Activated naive CD8-positive, alpha-beta T cell treated with anti-CD3 and anti-CD28 coated beads for 36 hours (primary cell): ENCODE measurements at regions not wholly inside any gene's neighbourhood (a gene's known extent, or its start where the extent isn't known, plus 50 kb on each side); places are given as distances from the start of the nearest gene placed in this dataset.
"Not testable (repeated sequence)": the region's sequence is repeated elsewhere in the genome, so short reads cannot be mapped to it uniquely, and the experiment has no call there.

Experiments used
- DNase-seq: peaks from one replicate; pipeline ENCODE4 v3.0.0; 2021
- H3K27ac Mint-ChIP-seq: one replicate; pipeline ENCODE4 v1.8.0; 2022; ENCODE audit warnings: mild to moderate bottlenecking, moderate library complexity, mixed read lengths
- H3K27me3 Mint-ChIP-seq: one replicate; pipeline ENCODE4 v1.8.0; 2022; ENCODE audit warnings: mild to moderate bottlenecking, mixed read lengths
- H3K36me3 Mint-ChIP-seq: one replicate; pipeline ENCODE4 v1.8.0; 2021; ENCODE audit warnings: mild to moderate bottlenecking, mixed read lengths
- H3K4me1 Mint-ChIP-seq: one replicate; pipeline ENCODE4 v1.8.0; 2021; ENCODE audit warnings: mixed read lengths
- H3K4me3 Mint-ChIP-seq: one replicate; pipeline ENCODE4 v1.8.0; 2022; ENCODE audit warnings: mild to moderate bottlenecking, moderate library complexity, mixed read lengths
- H3K9me3 Mint-ChIP-seq: one replicate; pipeline ENCODE4 v1.8.0; 2022; ENCODE audit warnings: mixed read lengths

DNA sequence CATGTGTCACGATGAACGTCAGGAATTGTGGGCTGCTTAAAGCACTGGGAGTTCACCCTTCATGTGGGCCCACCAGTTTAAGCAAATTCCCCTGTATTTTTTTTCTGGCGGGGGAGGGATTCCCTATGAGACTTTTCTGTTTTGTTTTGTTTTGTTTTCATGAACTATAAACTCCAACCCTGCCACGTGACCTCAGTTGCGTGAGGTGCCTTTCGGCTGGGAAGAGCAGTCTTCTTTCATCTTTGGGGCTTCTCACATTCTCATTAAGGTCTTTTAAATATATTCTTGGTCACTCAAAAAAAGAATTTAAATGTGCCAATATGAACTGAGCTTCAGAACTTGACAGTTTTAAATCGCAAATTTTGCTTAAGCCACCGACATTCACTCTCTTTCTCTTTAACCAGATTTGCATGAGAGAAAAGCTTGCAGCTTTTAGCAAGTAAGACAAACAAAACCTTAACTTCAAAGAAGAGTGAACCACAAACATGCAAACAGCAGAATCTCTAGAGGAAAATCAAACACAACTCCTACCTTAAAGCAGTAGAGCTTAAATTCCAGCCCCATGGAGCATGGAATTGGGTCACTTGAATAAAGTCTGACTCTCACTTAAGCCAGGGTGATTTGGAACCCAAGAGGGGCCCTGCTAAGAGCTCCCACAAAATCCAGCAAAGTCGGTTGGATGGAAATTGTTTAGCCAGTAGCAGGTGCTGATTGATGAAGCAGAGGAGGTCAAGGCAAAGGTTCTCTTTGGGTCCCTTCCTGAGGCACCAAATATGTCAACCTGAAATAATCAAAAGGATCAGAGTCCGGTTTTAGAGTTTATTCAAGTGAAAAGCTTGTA is 699.8 kb upstream of the GBE1 start:
- Mint-ChIP-seq H3K27me3 (no peaks in the 10 kb centered on the region), H3K36me3 (no peaks in the 10 kb centered on the region), H3K27ac (no peak overlapping the region), H3K4me3 (no peak overlapping the region), H3K4me1 (no peaks in the 10 kb centered on the region), H3K9me3 (peaks cover 4% of the 10 kb centered on the region)
- no peak for DNase-seq

DNA sequence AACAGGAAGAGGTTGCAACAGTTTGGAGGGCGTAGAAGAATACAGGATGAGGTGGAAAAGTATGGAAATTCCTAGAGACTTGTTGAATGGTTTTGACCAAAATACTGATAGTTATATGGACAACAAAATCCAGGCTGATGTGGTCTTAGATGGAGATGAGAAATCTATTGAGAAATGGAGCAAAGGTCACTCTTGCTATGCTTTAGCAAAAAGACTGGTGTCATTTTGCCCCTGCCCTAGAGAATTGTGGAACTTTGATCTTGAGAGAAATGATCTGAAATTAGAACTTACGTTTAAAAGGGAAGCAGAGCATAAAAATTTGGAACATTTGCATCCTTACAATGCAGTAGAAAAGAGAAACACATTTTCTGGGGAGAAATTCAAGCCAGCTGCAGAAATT is 686.9 kb upstream of the GBE1 start:
- peaks cover 16% of the 10 kb centered on the region for H3K9me3 Mint-ChIP-seq
- H3K27me3 Mint-ChIP-seq = no peaks in the 10 kb centered on the region
- no peaks in the 10 kb centered on the region for H3K4me1 Mint-ChIP-seq
- H3K27ac Mint-ChIP-seq = no peak overlapping the region
- no peak for DNase-seq
- H3K36me3 Mint-ChIP-seq = no peaks in the 10 kb centered on the region
- no peak overlapping the region for H3K4me3 Mint-ChIP-seq

DNA sequence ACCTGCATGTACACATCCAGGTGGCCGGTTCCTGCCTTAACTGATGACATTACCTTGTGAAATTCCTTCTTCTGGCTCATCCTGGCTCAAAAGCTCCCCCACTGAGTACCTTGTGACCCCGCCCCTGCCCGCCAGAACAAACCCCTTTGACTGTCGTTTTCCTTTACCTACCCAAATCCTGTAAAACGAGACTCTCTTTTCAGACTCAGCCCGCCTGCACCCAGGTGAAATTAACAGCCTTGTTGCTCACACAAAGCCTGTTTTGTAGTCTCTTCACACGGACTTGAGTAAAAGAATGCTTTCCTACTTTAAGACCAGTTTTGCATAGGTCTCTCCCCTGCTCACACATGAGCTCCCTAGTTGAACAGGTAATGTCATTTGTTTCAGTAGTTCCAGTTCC is 667.4 kb upstream of the GBE1 start:
- not testable (repeated sequence) for DNase-seq, H3K9me3 Mint-ChIP-seq, H3K27ac Mint-ChIP-seq

DNA sequence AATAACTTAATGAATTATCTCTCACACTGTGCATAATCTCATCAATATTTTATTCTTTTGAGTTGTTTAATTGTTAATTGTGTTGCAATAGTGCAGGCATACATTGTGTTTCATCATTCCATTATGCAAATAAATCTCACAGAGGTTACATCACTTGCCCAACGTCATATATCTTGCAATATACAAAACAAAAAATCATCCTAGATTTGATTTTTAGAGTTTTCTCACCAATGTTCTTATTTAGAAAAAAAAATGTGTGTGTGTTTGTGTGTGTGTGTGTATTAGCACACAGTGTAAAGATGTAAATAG is 662.5 kb upstream of the GBE1 start:
- Mint-ChIP-seq H3K9me3 (peaks cover 3% of the 10 kb centered on the region), H3K4me3 (no peak overlapping the region), H3K36me3 (no peaks in the 10 kb centered on the region), H3K27me3 (no peaks in the 10 kb centered on the region), H3K4me1 (no peaks in the 10 kb centered on the region), H3K27ac (no peak overlapping the region)
- DNase-seq = no peak

More for the DNA sequence above, 667.4 kb upstream of the GBE1 start:
- not testable (repeated sequence) for H3K4me1 Mint-ChIP-seq, H3K4me3 Mint-ChIP-seq, H3K27me3 Mint-ChIP-seq, H3K36me3 Mint-ChIP-seq

DNA sequence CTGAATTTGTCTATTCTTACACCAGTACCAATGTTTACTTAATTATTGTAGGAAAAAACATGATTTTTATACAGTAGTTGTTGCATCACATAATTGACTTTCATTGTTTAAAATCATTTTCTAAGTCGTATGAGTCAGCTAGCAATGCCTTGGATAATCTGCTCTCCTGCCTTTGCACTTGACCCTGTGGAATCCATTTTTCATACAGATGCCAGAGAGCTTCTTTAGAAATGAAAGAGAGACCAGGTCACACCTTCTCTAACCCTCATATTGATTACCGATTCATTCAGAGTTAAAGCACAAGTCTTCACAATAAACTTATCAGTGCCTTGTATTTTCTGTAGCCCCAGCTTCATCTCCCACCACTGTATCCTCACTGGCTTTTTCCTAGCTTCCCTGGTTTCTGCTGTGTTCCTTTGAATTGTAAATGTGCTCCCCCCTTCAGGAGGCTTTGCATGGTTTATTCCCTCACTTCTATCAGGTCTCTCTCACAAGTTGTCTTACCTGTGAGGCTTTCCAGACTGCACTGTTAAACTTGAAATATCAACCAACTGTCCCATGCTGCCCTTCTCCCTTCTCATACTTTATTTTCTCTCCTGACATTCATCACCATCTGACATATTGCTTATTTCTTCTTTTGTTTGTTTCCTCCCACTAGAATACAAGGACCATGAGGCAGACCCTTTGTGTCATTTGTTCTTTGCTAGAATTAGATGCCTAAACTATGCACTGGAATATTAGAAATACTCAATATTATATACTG is 662.0 kb upstream of the GBE1 start:
- H3K27me3 Mint-ChIP-seq = no peaks in the 10 kb centered on the region
- no peaks in the 10 kb centered on the region for H3K36me3 Mint-ChIP-seq
- H3K27ac Mint-ChIP-seq = no peak overlapping the region
- peaks cover 3% of the 10 kb centered on the region for H3K9me3 Mint-ChIP-seq
- no peaks in the 10 kb centered on the region for H3K4me1 Mint-ChIP-seq
- no peak overlapping the region for H3K4me3 Mint-ChIP-seq
- DNase-seq = no peak

DNA sequence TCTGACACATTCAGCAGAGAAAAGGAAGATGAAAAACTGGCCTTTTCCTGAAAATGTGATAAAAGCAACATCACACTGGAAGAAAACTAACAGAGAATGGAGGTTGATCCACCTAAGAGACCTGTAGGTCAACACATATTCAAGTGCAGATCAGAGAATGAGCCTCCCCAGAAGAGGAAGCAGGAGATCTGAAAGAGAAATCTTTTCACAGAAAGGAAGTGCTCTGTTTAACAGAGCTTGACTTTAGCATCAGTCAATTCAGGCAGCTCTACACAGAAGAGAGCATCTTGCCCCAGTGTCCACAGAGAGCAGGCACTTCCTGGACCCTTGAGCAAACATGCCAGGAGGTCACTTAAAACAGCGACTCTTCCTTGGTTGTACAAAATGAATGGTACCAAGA is 655.4 kb upstream of the GBE1 start:
- Mint-ChIP-seq H3K27ac (no peak overlapping the region), H3K27me3 (no peaks in the 10 kb centered on the region), H3K4me3 (no peak overlapping the region), H3K36me3 (no peaks in the 10 kb centered on the region), H3K9me3 (peaks cover 7% of the 10 kb centered on the region), H3K4me1 (no peaks in the 10 kb centered on the region)
- DNase-seq = no peak

DNA sequence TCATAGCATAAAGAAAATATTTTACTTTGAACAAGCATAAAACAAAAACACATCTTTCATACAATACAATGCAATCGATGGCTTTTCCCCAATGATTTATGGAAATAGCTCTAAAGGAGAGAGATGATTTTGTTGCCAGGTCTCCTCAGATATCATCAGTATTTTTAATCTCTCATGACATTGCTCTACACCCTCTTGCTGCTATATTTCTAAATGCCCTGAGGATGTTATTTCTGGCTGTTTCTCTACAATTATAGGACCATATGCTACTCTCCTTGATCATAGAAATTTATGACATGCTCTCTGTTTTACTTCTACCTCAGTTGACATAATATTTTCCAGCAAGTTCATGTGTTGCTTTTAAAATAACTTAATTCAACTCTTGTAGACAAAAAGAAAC is 654.9 kb upstream of the GBE1 start:
- Mint-ChIP-seq H3K27me3 (no peaks in the 10 kb centered on the region), H3K36me3 (no peaks in the 10 kb centered on the region), H3K4me3 (no peak overlapping the region), H3K9me3 (peaks cover 7% of the 10 kb centered on the region), H3K4me1 (no peaks in the 10 kb centered on the region), H3K27ac (no peak overlapping the region)
- DNase-seq = no peak

DNA sequence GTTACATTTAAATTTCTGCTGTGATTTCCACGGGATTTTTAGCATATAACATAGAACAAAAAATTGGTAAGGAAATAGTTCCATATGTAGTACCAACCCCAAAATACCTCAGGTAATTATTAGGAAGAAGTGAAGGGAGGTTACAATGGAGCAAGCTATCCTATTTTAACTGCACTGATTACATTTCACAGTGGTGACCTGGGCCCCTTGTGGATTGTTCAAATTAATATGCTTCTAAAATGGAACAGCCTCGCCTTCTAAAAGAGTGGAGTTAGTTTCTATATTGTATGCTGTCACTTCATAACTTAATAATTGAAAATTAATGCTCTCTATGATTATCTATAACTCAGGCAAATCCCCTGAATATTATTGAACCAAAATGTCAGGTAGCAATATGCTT is 651.7 kb upstream of the GBE1 start:
- DNase-seq = no peak
- no peaks in the 10 kb centered on the region for H3K4me1 Mint-ChIP-seq
- no peak overlapping the region for H3K4me3 Mint-ChIP-seq
- peaks cover 5% of the 10 kb centered on the region for H3K9me3 Mint-ChIP-seq
- no peaks in the 10 kb centered on the region for H3K27me3 Mint-ChIP-seq
- H3K27ac Mint-ChIP-seq = no peak overlapping the region
- H3K36me3 Mint-ChIP-seq = no peaks in the 10 kb centered on the region

DNA sequence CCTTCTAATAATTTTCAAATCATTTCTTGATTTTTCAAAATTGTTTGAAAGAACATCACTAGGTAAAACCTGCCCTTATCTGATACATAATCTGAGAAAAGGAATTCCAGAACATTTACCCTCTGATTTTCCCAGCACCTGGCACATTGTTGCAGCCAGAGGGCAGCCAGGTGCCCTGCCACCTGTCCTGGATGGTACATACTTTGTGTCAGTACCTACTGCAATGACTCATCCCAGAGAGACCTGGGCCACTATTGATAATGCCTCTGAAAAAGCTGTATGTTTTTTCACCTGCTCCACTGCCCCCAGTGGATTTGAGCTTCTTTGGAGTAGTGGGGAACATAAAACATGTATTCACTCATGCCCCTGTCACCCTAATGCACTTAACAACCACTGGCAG is 648.9 kb upstream of the GBE1 start:
- H3K27me3 Mint-ChIP-seq = no peaks in the 10 kb centered on the region
- H3K27ac Mint-ChIP-seq = no peak overlapping the region
- no peaks in the 10 kb centered on the region for H3K4me1 Mint-ChIP-seq
- no peaks in the 10 kb centered on the region for H3K36me3 Mint-ChIP-seq
- H3K9me3 Mint-ChIP-seq = peaks cover 8% of the 10 kb centered on the region
- no peak overlapping the region for H3K4me3 Mint-ChIP-seq
- no peak for DNase-seq

DNA sequence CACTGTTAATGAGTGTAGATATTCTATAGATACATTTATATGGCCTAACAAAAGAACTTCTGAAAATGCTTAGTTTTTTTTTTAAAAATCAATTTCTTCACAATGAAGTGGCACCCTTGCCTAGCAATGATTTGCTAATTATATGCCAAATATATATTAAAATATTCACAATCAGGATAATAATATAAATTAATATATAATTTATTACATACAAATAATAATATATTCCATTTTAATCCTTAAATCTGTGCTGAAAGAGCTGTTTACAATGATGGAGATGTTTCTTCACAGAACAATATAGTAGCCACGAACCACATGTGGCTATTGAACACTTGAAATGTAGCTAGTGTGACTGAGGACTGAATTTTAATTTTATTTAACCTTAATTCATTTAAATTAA is 648.4 kb upstream of the GBE1 start:
- no peak for DNase-seq
- Mint-ChIP-seq H3K36me3 (no peaks in the 10 kb centered on the region), H3K27me3 (no peaks in the 10 kb centered on the region), H3K4me1 (no peaks in the 10 kb centered on the region), H3K4me3 (no peak overlapping the region), H3K27ac (no peak overlapping the region), H3K9me3 (peaks cover 8% of the 10 kb centered on the region)

DNA sequence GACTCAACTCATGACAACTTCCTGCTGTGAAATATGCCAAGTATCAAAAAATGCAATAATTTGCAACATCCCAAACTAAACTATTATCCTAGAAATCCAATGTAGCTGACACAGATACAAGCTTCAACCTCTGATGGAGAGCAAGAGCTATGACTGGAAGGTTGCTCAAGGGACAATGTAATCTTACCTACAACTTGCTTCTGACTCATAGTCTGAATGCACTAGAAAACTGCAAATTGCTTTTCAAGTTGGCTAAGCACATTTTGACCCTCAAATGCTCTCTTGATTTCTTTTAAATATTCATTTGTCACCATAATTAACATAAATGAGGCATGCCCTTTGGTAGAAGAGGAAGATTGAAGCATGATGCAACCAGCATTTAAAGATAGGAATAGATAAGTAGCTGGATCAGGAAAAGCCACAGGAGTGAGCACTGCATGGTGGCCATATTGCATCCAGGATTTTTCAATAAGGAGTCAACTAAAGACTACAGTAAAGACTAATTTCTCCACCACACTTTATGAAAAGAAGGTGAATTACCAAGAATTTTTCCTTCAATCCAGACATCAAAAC is 630.8 kb upstream of the GBE1 start:
- H3K4me1 Mint-ChIP-seq = no peaks in the 10 kb centered on the region
- no peaks in the 10 kb centered on the region for H3K36me3 Mint-ChIP-seq
- no peaks in the 10 kb centered on the region for H3K27me3 Mint-ChIP-seq
- H3K4me3 Mint-ChIP-seq = no peak overlapping the region
- H3K9me3 Mint-ChIP-seq = peaks cover 4% of the 10 kb centered on the region
- no peak for DNase-seq
- no peak overlapping the region for H3K27ac Mint-ChIP-seq

DNA sequence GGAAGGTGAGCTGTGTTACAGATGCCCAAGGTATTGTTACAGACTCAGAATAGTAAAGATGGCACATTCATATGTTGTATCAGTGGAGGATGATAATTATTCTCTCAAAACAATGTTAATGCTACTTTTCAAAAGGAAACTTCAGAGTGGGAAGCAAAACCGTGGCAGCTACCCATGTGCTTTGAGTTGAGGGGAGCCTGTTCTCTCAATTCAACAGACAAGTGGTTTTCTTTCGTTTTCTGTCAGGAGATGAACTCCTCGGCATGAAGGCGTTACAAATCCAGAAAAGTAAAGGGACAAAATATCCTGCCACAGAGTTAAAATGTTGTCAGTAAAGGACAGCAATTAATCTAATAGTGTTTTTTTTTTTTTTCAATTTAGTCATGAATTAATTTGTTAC is 629.4 kb upstream of the GBE1 start:
- DNase-seq = no peak
- H3K36me3 Mint-ChIP-seq = no peaks in the 10 kb centered on the region
- H3K27me3 Mint-ChIP-seq = no peaks in the 10 kb centered on the region
- no peak overlapping the region for H3K27ac Mint-ChIP-seq
- H3K4me3 Mint-ChIP-seq = no peak overlapping the region
- H3K9me3 Mint-ChIP-seq = peaks cover 4% of the 10 kb centered on the region
- H3K4me1 Mint-ChIP-seq = no peaks in the 10 kb centered on the region

DNA sequence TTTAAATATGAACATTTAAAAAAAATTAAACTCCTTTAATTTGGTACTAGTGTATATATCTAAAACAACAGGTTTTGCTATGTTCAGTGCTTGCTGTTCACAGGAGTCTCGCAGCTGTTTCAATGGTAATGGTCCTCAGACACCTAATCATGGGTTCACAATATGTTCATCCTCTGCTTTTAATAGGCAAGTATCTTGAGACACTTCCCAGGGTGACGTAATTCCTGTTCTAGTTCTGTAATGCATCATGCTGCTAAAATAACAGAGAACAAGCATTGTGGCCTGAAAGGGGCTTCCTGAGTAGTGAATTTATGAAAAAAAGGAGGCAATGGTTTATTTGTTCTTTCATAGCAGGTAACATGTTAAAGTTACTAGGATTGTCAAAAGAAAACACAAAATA is 625.2 kb upstream of the GBE1 start:
- H3K36me3 Mint-ChIP-seq = no peaks in the 10 kb centered on the region
- H3K27me3 Mint-ChIP-seq = no peaks in the 10 kb centered on the region
- no peak overlapping the region for H3K4me3 Mint-ChIP-seq
- H3K4me1 Mint-ChIP-seq = no peaks in the 10 kb centered on the region
- H3K27ac Mint-ChIP-seq = no peak overlapping the region
- DNase-seq = no peak
- no peaks in the 10 kb centered on the region for H3K9me3 Mint-ChIP-seq

DNA sequence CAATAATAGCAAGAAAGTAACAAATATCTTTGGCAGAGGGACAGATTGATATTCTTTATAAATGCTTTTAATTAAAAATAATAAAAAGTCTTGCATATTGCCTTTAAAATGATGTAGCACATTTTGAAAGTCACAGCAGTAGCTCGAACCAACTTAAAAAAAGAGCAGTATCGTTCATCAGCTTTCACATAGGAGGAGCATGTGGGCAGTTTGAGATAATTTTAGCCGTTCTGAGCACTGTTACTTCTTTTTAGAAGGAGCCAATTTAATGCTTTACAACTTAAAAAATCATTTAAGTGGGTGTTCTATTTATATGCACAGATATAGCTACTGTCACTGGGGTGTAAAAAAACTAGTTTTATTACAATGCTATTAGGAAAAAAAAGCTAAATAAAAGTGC is 622.7 kb upstream of the GBE1 start:
- Mint-ChIP-seq H3K36me3 (no peaks in the 10 kb centered on the region), H3K27me3 (no peaks in the 10 kb centered on the region), H3K9me3 (no peaks in the 10 kb centered on the region), H3K4me1 (no peaks in the 10 kb centered on the region), H3K4me3 (no peak overlapping the region), H3K27ac (no peak overlapping the region)
- DNase-seq = no peak

DNA sequence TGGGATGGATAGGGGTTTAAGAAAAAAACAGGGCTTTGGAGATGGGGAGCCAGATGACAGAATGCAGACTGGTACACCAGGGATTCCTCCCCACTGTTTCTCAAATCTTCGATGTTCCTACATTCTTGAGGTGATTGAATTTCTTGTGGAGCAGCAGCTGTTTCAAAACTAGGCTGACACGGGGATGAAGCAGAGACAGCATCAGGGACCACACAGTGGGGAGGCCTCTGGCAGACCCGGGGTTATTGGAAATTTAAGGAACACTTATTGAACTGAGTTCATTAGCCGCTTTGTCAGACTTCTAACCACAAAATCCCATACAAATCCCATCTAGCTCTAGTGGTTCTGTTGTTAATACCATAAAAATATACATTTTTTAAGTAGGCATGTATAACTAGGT is 621.4 kb upstream of the GBE1 start:
- Mint-ChIP-seq H3K4me1 (no peaks in the 10 kb centered on the region), H3K27ac (no peak overlapping the region), H3K9me3 (peaks cover 2% of the 10 kb centered on the region), H3K27me3 (no peaks in the 10 kb centered on the region), H3K4me3 (no peak overlapping the region), H3K36me3 (no peaks in the 10 kb centered on the region)
- DNase-seq = no peak

DNA sequence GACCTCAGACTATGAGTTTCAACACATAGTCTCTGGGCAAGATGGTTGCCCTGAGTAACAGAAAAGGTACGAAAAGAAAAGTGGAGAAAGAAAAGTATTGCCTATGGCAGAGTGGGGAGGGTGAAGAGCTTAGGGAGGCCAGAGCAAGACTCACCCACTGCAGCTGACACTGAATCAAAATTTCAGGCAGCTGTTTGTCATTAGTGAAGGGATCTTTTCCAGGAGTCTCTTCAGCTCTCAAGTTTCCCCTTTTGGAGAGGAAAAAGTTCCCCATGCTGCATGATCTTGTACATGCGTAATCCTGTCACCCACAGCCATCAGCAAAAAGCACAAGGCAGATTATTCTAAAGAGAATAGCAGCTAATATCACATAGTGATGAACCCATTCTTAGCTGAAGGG is 616.9 kb upstream of the GBE1 start:
- Mint-ChIP-seq H3K9me3 (peaks cover 16% of the 10 kb centered on the region), H3K4me1 (no peaks in the 10 kb centered on the region), H3K36me3 (peaks cover 3% of the 10 kb centered on the region), H3K27me3 (no peaks in the 10 kb centered on the region), H3K27ac (no peak overlapping the region), H3K4me3 (no peak overlapping the region)
- DNase-seq = no peak
